ENCODE measurements at regions not wholly inside any gene's neighbourhood (a gene's known extent, or its start where the extent isn't known, plus 50 kb on each side); places are given as distances from the start of the nearest gene placed in this dataset.
A peak's percentile ranks its signal among the peaks of the same experiment; 100 is the strongest.

DNA sequence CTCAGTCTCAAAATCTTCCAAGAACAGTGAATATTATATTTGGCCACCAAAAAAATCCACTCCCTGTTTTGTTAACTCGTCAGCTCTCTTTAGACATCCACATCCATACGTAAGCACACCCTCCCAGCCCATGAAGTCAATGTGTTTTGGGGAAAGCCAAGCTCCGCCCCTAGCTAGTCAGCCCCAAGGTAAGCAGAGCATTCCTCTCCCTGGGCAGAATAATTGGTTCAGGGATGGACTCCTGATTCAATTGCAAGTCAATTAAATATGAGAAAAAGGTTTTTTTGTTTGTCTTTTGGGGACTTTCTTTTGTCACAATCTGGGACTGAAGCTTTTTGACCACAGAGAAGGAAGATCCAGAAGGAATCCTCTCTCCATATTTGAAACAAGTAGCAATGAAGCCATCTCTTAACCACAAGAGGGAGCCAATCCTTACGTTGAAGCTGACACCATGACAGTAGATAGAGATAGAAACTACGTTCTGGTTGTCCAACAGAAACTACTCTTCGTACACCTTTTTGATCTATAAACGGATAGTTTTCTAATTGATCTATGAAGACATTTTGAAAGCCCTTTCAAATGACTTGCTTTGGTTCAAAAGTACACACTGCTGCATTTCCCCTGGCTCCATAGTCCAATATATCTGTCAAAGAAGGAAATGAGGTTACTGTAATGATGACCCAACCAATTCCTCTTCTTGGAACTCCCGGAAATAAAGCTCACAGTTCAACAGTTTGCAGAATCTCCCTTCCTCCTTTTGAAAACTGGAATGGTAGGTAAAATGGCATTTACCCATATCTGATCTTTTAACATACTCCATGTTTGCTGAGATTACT, 166.4 kb downstream of the TLE1 start (continued):
- TF ChIP-seq ZNF652 (CRISPR knock-in tag; IDR thresholded peaks at IDR 0.05; ENCODE audit: borderline replicate concordance, low read depth) (no peak), ELF3 (CRISPR knock-in tag; IDR thresholded peaks at IDR 0.05) (peak; percentile 40; the same call in 1 of the 2 replicates), RELA (CRISPR knock-in tag; IDR thresholded peaks at IDR 0.05) (no peak), YY1 (IDR thresholded peaks at IDR 0.05; ENCODE audit: insufficient read depth, insufficient replicate concordance, low read depth, low read length) (peak; percentile 64), RAD21 (CRISPR knock-in tag; IDR thresholded peaks at IDR 0.05) (peak; percentile 58; the same call in 1 of the 2 replicates), ERF (CRISPR knock-in tag; IDR thresholded peaks at IDR 0.05) (0 out of 2 replicates have a peak, but pooled peaks have one; percentile 23), ZNF792 (CRISPR knock-in tag; IDR thresholded peaks at IDR 0.05) (peak; percentile 35; the same call in 1 of the 2 replicates), EHMT2 (IDR thresholded peaks at IDR 0.05; ENCODE audit: borderline replicate concordance, low read depth, low read length) (peak; percentile 77; the same call in 1 of the 2 replicates), ZBTB20 (CRISPR knock-in tag; IDR thresholded peaks at IDR 0.05; ENCODE audit: borderline replicate concordance, low read depth) (no peak), ZNF644 (CRISPR knock-in tag; IDR thresholded peaks at IDR 0.05; ENCODE audit: low read depth) (peak; percentile 90), GABPA (IDR thresholded peaks at IDR 0.05; ENCODE audit: low read depth, low read length) (no peak), GABPA (CRISPR knock-in tag; IDR thresholded peaks at IDR 0.05; ENCODE audit: low read depth) (peak; percentile 19; the same call in 1 of the 2 replicates), ETV5 (CRISPR knock-in tag; IDR thresholded peaks at IDR 0.05; ENCODE audit: borderline replicate concordance) (peak; percentile 26; the same call in 1 of the 2 replicates), SOX6 (IDR thresholded peaks at IDR 0.05) (no peak), SOX6 (CRISPR knock-in tag; IDR thresholded peaks at IDR 0.05) (peak; percentile 15; the same call in 1 of the 2 replicates), KLF16 (CRISPR knock-in tag; IDR thresholded peaks at IDR 0.05) (0 out of 4 replicates have a peak, but pooled peaks of 1 of the 2 experiments have one; percentile 41), NFATC3 (CRISPR knock-in tag; IDR thresholded peaks at IDR 0.05) (no peak), CREM (IDR thresholded peaks at IDR 0.05) (no peak; the same call in 1 of the 2 replicates), CREM (CRISPR knock-in tag; IDR thresholded peaks at IDR 0.05) (no peak), NCOR1 (IDR thresholded peaks at IDR 0.05; ENCODE audit: borderline replicate concordance, low read length) (0 out of 2 replicates have a peak, but pooled peaks have one; percentile 13), SP5 (CRISPR knock-in tag; IDR thresholded peaks at IDR 0.05; ENCODE audit: borderline replicate concordance, low read depth) (0 out of 2 replicates have a peak, but pooled peaks have one; percentile 7), ZKSCAN1 (IDR thresholded peaks at IDR 0.05; ENCODE audit: low read length) (no peak; the same call in 1 of the 2 replicates), CBX1 (IDR thresholded peaks at IDR 0.05; ENCODE audit: low read depth) (no peak), RBM22 (optimal IDR thresholded peaks at IDR 0.05; ENCODE audit: low read length) (no peak), MXI1 (IDR thresholded peaks at IDR 0.05; ENCODE audit: borderline replicate concordance, low read depth, low read length) (peak; percentile 38; the same call in 1 of the 3 replicates), ZNF382 (CRISPR knock-in tag; IDR thresholded peaks at IDR 0.05; ENCODE audit: borderline replicate concordance) (no peak), ZNF780A (CRISPR knock-in tag; IDR thresholded peaks at IDR 0.05) (no peak), GATAD1 (CRISPR knock-in tag; IDR thresholded peaks at IDR 0.05) (0 out of 2 replicates have a peak, but pooled peaks have one; percentile 33), PAF1 (CRISPR knock-in tag; IDR thresholded peaks at IDR 0.05) (no peak)
- TF ChIP-seq, protein P1, sequence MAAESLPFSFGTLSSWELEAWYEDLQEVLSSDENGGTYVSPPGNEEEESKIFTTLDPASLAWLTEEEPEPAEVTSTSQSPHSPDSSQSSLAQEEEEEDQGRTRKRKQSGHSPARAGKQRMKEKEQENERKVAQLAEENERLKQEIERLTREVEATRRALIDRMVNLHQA (CRISPR knock-in tag; IDR thresholded peaks at IDR 0.05): no peak
- TF ChIP-seq, protein P2, sequence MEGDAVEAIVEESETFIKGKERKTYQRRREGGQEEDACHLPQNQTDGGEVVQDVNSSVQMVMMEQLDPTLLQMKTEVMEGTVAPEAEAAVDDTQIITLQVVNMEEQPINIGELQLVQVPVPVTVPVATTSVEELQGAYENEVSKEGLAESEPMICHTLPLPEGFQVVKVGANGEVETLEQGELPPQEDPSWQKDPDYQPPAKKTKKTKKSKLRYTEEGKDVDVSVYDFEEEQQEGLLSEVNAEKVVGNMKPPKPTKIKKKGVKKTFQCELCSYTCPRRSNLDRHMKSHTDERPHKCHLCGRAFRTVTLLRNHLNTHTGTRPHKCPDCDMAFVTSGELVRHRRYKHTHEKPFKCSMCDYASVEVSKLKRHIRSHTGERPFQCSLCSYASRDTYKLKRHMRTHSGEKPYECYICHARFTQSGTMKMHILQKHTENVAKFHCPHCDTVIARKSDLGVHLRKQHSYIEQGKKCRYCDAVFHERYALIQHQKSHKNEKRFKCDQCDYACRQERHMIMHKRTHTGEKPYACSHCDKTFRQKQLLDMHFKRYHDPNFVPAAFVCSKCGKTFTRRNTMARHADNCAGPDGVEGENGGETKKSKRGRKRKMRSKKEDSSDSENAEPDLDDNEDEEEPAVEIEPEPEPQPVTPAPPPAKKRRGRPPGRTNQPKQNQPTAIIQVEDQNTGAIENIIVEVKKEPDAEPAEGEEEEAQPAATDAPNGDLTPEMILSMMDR (CRISPR knock-in tag; IDR thresholded peaks at IDR 0.05): peak; percentile 82
- TF ChIP-seq, protein P3, sequence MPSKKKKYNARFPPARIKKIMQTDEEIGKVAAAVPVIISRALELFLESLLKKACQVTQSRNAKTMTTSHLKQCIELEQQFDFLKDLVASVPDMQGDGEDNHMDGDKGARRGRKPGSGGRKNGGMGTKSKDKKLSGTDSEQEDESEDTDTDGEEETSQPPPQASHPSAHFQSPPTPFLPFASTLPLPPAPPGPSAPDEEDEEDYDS (CRISPR knock-in tag; IDR thresholded peaks at IDR 0.05): 0 out of 2 replicates have a peak, but pooled peaks have one; percentile 33
